NCI-H226 (cell line): ENCODE measurements at regions not wholly inside any gene's neighbourhood (a gene's known extent, or its start where the extent isn't known, plus 50 kb on each side); places are given as distances from the start of the nearest gene placed in this dataset.
"Not testable (repeated sequence)": the region's sequence is repeated elsewhere in the genome, so short reads cannot be mapped to it uniquely, and the experiment has no call there.

Experiments used
- DNase-seq: peaks from one replicate; pipeline ENCODE4 v3.0.0-alpha.2; 2015

DNA sequence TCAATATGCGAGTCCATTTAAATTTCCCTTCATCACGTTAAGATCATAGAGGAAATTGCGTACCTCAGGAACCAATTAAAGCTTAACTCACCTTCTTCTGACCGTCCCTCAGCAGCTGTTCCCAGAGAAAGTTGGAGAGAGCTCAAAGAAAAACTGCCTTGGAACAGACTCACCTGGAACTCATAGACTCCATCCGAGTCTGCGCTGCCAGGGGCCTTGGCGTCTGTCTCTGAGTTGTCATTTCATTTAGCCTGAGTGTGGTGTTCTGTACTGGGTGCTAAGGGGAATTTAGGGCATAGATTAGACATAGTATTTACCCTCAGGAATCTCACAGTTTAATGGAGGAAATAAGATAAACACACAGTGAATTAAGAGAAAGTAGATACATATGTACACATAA is 892.7 kb downstream of the TLE1 start:
- no peak for DNase-seq

DNA sequence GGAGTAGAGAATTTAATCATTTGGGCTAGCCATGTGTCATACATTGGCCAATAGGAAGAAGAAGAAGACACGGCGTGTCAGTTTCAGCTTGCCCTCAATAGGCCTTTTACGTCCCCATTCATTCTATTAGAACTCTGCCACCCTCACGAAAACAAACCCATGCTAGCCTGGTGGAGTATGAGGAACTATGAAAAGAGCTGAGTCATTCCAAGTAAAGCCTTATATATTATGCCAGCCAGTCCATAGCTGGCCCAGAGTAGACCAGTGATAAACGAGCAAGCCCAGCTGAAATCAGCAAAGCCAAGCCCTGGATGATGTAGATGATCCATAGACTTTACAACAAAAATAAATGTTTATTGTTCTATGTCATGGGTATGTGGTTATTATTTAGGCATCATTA is 895.1 kb downstream of the TLE1 start:
- no peak for DNase-seq

DNA sequence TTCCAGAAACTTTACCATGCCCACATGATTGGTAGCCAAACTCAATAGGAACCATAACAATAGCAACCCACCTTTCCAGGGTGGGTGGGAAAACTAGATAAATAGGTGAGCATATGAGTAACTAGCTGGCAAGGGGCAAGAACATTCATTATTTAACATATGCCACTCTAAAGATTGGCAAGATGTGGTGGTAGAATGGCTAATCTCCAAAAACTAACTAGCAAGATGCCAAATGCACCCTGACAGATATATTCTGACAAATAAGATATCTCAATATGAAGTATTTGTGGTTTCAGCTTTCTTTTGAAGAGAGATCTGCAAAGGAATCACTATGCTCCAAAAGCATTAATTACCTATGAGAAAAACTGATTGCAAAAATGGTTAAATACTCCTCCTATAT is 895.6 kb downstream of the TLE1 start:
- no peak for DNase-seq

DNA sequence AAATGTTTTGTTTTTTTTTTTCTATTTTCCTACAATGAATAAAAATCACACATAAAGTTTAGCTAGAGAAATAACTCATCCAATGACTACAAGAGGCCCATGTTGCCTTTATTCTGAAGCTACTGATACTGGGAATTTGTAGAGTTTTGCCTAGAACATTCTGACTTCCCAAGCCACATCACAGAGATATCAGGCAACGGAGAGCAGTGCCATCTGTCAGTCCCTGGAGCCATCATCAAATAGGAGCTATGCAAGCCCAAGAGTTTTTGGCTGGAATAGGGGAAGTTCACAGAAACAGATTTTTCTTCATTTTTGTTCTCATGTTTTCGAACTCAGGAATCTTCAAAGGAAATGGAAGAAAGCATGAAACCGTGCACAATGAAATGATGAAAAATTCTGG is 896.6 kb downstream of the TLE1 start:
- DNase-seq = no peak

GRCh38 chr9:80791836-80792235 is 897.5 kb downstream of the TLE1 start:
- no peak for DNase-seq

DNA sequence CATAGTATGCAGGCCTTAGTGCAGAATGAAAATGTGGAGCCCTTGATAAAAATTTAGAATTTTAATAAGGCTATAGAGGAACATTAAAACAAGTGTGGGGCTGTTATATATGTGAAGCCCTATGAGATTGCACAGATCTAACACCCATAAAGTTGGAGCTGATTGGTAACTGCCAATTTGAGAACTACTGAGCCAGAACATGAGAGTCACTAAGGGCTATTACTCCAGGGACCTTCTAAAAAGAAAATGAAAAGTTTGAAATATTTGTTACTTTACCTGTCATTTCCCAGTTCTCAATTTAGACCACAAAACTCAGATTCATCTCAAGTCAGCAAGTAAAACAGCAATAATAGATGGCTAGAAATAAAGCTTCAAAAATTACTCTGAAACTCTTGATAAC is 898.6 kb downstream of the TLE1 start:
- DNase-seq = no peak

- DNase-seq = no peak
Measured at GRCh38 chr9:80789831-80790230, 899.5 kb downstream of the TLE1 start.

DNA sequence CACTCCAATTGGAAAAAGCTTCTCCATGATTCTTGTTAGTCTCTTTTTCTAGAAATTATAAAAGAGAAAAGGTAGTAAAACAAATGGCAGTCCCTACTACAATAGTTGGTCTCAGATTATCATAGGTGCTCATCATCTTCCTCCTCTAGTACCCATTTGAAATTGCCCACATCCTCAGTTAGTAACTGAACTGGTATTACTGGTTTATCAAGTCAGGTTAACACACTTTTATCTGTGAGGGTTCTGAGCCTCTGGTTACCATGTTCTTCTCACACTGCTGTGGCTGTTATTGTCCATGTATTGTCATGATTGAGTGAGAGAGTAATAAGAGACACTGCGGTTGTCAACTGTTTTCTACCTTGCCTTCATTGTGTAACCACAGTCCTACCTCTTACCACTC is 901.7 kb downstream of the TLE1 start:
- no peak for DNase-seq

DNA sequence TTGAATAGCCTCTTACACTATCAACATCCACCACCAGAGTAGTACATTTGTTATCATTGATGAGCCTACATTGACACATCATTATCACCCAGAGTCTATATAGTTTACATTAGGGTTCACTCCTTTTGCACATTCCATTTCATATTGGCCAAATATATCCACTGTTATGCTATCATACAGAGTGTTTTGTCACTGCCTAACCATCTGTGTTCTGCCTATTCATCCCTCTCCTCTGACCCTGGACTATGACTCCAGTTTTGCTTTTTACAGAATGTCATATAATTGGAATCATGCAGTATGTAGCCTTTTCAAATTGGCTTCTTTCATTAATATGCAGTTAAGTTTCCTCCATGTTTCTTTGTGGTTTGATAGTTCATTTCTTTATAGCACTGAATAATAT is 904.7 kb downstream of the TLE1 start:
- no peak for DNase-seq

DNA sequence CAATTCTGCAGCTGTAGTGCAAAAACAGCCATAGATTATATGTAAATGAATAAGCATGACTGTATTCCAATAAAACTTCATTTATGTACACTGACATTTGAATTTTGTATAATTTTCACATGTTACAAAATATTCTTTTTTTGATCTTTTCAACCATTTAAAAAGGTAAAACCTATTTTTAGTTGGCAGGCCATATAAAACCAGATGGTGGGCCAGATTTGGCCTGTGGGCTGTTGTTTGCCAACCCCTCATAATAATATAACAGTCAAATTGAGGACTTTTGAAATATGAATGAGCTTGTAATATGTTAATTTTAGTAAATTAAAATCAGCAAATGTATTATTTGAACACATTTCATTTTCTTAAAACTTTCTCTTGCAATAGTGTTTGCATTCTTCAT is 913.4 kb downstream of the TLE1 start:
- DNase-seq = no peak

GRCh38 chr9:80775530-80775929 is 913.8 kb downstream of the TLE1 start:
- DNase-seq = peak; percentile 29

- DNase-seq = no peak
Measured at GRCh38 chr9:80771555-80772347, 917.6 kb downstream of the TLE1 start.

- DNase-seq = no peak
Measured at GRCh38 chr9:80763536-80763935, 925.8 kb downstream of the TLE1 start.

DNA sequence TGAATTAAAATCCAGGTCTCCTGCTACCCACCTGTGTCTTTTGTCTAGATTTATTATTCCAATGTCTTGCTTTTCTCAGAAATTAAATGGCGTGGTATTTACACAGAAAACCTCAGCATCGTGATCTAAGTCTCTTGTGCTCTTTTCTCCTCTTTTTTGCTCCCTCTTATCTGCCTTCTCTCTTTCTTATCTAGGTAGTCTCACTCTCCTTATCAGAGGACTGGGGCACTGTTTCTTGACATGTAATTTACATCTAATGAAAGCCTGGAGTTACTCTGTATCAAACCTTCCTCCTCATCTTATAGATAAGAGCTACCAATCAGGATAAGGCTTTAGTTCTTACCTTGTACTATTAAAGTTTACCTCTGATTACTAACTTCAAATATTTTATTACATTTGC is 933.8 kb downstream of the TLE1 start:
- DNase-seq = peak; percentile 37

DNA sequence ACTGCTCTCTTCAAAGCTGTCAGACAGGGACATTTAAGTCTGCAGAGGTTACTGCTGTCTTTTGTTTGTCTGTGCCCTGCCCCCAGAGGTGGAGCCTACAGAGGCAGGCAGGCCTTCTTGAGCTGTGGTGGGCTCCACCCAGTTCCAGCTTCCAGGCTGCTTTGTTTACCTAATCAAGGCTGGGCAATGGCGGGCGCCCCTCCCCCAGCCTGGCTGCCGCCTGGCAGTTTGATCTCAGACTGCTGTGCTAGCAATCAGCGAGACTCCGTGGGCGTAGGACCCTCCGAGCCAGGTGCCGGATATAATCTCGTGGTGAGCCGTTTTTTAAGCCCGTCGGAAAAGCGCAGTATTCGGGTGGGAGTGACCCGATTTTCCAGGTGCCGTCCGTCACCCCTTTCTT is 942.3 kb downstream of the TLE1 start:
- not testable (repeated sequence) for DNase-seq

GRCh38 chr9:80732506-80732905 is 956.8 kb downstream of the TLE1 start:
- no peak for DNase-seq

DNA sequence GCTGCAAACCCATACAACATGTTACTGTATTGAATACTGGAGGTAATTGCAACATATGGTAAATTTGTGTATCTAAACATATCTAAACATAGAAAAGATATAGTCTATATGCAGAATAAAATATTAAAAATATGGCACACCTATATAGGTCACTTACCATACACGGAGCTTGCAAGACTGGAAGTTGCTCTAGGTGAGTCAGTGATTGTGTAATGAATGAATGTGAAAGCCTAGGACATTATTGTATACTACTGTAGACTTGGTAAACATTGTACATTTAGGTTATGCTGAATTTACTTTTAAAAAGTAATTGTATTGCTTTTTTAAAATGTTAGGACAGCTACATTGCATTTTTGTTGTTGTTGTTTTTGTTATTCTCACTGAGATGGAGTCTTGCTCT is 968.8 kb downstream of the TLE1 start:
- DNase-seq = no peak

GRCh38 chr9:80707120-80707519 is 982.2 kb downstream of the TLE1 start:
- DNase-seq = peak; percentile 47

DNA sequence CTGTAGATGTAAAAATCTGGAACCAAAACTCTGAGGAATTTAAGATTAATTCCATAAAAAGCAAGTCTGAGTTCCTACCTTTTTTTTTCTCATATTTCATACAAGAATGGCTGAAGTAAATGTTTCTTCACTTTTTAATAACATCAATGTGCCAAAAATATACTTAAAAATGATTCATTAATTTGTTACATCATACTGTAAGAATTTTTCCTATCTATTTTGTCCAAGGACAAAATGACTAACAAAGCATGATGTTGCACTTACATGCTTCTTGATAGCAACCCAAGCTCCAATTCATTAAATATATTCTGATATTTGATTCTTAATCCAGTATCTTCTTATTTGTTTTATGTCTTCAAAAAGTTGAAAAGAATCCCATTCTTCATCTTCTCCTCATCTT is 988.3 kb downstream of the TLE1 start:
- peak; percentile 11 for DNase-seq

- DNase-seq = peak; percentile 91
Measured at GRCh38 chr9:80699511-80699998, 989.8 kb downstream of the TLE1 start.

GRCh38 chr9:80698725-80699410 is 990.5 kb downstream of the TLE1 start:
- no peak for DNase-seq

DNA sequence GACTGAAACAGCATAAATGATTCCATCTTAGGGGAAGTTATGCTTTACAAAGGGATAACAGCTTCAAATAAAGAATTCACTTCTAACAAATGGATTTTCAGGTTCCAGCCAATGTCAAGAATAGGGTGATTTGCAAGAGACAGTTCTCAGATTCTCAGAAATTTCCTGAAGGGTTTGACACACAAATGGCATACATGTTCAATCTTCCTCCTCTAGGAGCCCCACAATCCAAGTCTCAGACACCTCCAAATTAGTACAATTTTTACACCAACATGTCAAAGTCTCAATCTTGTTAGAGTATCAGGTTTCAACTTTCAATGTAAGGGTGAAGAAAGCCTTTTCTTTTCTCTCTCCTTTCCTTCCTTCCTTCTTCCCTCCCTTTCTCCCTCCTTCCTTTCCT is 996.6 kb downstream of the TLE1 start:
- DNase-seq = no peak

- no peak for DNase-seq
Measured at GRCh38 chr9:80691229-80691628, 998.1 kb downstream of the TLE1 start.

DNA sequence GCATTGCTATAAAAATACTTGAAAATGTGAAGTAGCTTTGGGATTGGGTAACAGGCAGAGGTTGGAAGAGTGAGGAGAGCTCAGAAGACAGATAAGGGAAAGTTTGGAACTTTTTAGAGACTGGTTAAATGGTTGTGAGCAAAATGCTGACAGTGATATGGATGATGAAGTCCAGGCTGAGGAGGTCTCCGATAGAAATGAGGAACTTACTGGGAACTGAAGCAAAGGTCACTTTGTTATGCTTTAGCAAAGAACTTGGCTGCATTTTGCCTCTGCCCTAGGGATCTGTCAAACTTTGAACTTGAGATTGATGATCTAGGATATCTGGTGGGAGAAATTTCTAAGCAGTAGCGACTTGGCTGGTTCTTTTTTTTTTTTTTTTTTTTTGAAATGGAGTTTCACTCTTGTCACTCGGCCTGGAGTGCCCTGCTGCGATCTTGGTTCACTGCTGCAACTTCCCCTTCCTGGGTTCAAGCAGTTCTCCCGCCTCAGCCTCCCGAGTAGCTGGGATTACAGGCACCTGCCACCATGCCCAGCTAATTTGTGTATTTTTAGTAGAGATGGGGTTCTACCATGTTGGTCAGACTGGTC is 998.9 kb downstream of the TLE1 start:
- no peak for DNase-seq
